Keratinocyte (primary cell): ENCODE measurements at regions not wholly inside any gene's neighbourhood (a gene's known extent, or its start where the extent isn't known, plus 50 kb on each side); places are given as distances from the start of the nearest gene placed in this dataset.
A peak's percentile ranks its signal among the peaks of the same experiment; 100 is the strongest.

ENCODE experiments used
- DNase-seq: peaks from one replicate; pipeline ENCODE4 v3.0.0-alpha.2; 2011; ENCODE audit warnings: low read depth, missing footprints, low spot score
- FAIRE-seq: peaks from 2 replicates; lab custom pipeline; 2011; peaks lifted over from hg19 to GRCh38; lab: Jason Lieb, UNC
- H2AFZ ChIP-seq: 2 replicates; pipeline ENCODE4 v1.6.0; 2012; ENCODE audit warnings: low read length, control low read depth, inconsistent platforms; ENCODE audit not compliant: control insufficient read depth
- H3K27ac ChIP-seq: 2 replicates; pipeline ENCODE4 v1.5.1; 2011; ENCODE audit warnings: low read length; ENCODE audit not compliant: control insufficient read depth, insufficient read depth
- H3K27me3 ChIP-seq: 3 replicates; pipeline ENCODE4 v1.6.0; 2011; ENCODE audit warnings: low read length; ENCODE audit not compliant: control insufficient read depth, insufficient read depth; ENCODE audit errors: extremely low read depth
- H3K36me3 ChIP-seq, 2 experiments: 2 replicates in 1 of 2; 3 replicates in 1 of 2; pipeline ENCODE4 v1.5.1; 2011; ENCODE audit warnings: low read length in 2 of 2, mild to moderate bottlenecking in 1 of 2; ENCODE audit not compliant: control insufficient read depth in 2 of 2, insufficient read depth in 2 of 2; ENCODE audit errors: extremely low read depth in 1 of 2
- H3K4me1 ChIP-seq: 3 replicates; pipeline ENCODE4 v1.5.1; 2011; ENCODE audit warnings: low read length; ENCODE audit not compliant: control insufficient read depth, insufficient read depth; ENCODE audit errors: extremely low read depth
- H3K4me2 ChIP-seq: 3 replicates; pipeline ENCODE4 v1.6.0; 2011; ENCODE audit warnings: low read depth, low read length; ENCODE audit not compliant: control insufficient read depth, insufficient read depth; ENCODE audit errors: extremely low read depth
- H3K4me3 ChIP-seq, 3 experiments: fragments of 200-600 bp in 1 of 3; sonication (generic) in 1 of 3; 2 replicates in 2 of 3; 3 replicates in 1 of 3; pipeline ENCODE4 v1.5.1; 2011 to 2016; ENCODE audit warnings: low read length in 3 of 3, mild to moderate bottlenecking in 3 of 3, control low read depth in 2 of 3, inconsistent platforms in 1 of 3, low read depth in 1 of 3, mixed read lengths in 1 of 3, mixed run types in 1 of 3, moderate library complexity in 1 of 3; ENCODE audit not compliant: control insufficient read depth in 2 of 3, insufficient read depth in 2 of 3; ENCODE audit errors: extremely low read depth in 1 of 3
- H3K79me2 ChIP-seq: 2 replicates; pipeline ENCODE4 v1.6.0; 2012; ENCODE audit warnings: low read length; ENCODE audit not compliant: control insufficient read depth, insufficient read depth
- H3K9ac ChIP-seq: 3 replicates; pipeline ENCODE4 v1.6.0; 2011; ENCODE audit warnings: low read length; ENCODE audit not compliant: control insufficient read depth, insufficient read depth; ENCODE audit errors: extremely low read depth
- H3K9me1 ChIP-seq: 3 replicates; pipeline ENCODE4 v1.6.0; 2011; ENCODE audit warnings: low read length; ENCODE audit not compliant: control insufficient read depth, insufficient read depth; ENCODE audit errors: extremely low read depth
- H3K9me3 ChIP-seq: 2 replicates; pipeline ENCODE4 v1.5.1; 2012; ENCODE audit warnings: low read depth, low read length; ENCODE audit not compliant: control insufficient read depth
- H4K20me1 ChIP-seq: 3 replicates; pipeline ENCODE4 v1.6.0; 2011; ENCODE audit warnings: low read length; ENCODE audit not compliant: control insufficient read depth, insufficient read depth; ENCODE audit errors: extremely low read depth
- CTCF ChIP-seq, 3 experiments: IDR thresholded peaks in 1 of 3; conservative IDR thresholded peaks in 1 of 3; optimal IDR thresholded peaks in 1 of 3; 2 replicates in 2 of 3; 3 replicates in 1 of 3; pipeline versions ENCODE3 to v1.5.1; 2011; ENCODE audit warnings: low read length in 3 of 3, mild to moderate bottlenecking in 3 of 3, moderate library complexity in 2 of 3, control low read depth in 1 of 3, inconsistent platforms in 1 of 3; ENCODE audit not compliant: insufficient read depth in 2 of 3; ENCODE audit errors: extremely low read depth in 1 of 3
- EZH2 ChIP-seq: IDR thresholded peaks from one replicate; pipeline ENCODE4 v1.6.1; 2012; ENCODE audit warnings: inconsistent platforms, mild to moderate bottlenecking, low read length, moderate library complexity
- dilution Hi-C: fragments of 300-500 bp; cut with MboI; formaldehyde crosslinking; loops from one replicate; pipeline ENCODE4 v1.7.0; 2020; ENCODE audit warnings: low sequenced_read_pairs; ENCODE audit not compliant: extremely low pct_ligation_motif_present

- Histone ChIP-seq H3K9ac (peak overlapping the region; percentile 52), H3K4me2 (no peak overlapping the region), H3K9me3 (no peaks in the 10 kb centered on the region), H3K9me1 (no peaks in the 10 kb centered on the region), H3K79me2 (peaks cover 5% of the 10 kb centered on the region), H2AFZ (peak overlapping the region; percentile 2), H3K4me3 (peak overlapping the region; percentile 8 to 36 (median 22)), H3K27me3 (no peaks in the 10 kb centered on the region), H3K4me1 (no peaks in the 10 kb centered on the region), H3K36me3 (no peaks in the 10 kb centered on the region), H3K27ac (no peak overlapping the region), H4K20me1 (no peaks in the 10 kb centered on the region)
- no peak for FAIRE-seq
- DNase-seq = no peak
- dilution Hi-C loops = no loop called here
- no peak for TF ChIP-seq CTCF (optimal IDR thresholded peaks at IDR 0.05 in 1 of 3, IDR thresholded peaks at IDR 0.05 in 1 of 3, conservative IDR thresholded peaks at IDR 0.05 in 1 of 3; ENCODE audit: extremely low read depth in 1 of 3, insufficient read depth in 2 of 3, low read length in 3 of 3)
- TF ChIP-seq EZH2 = no peak
These were observed 594.6 kb upstream of the ZP4 start for GRCh38 chr1:238485057-238485911.

- no peak overlapping the region for H3K27ac ChIP-seq
- no peak overlapping the region for H3K4me2 ChIP-seq
- no peak overlapping the region for H3K4me3 ChIP-seq
- H3K4me1 ChIP-seq = no peaks in the 10 kb centered on the region
- no peak for TF ChIP-seq EZH2
- TF ChIP-seq CTCF (optimal IDR thresholded peaks at IDR 0.05 in 1 of 3, IDR thresholded peaks at IDR 0.05 in 1 of 3, conservative IDR thresholded peaks at IDR 0.05 in 1 of 3; ENCODE audit: extremely low read depth in 1 of 3, insufficient read depth in 2 of 3, low read length in 3 of 3) = no peak
- FAIRE-seq (no peak), DNase-seq (no peak)
- no peak overlapping the region for H2AFZ ChIP-seq
- dilution Hi-C loops = no loop called here
- no peaks in the 10 kb centered on the region for H3K36me3 ChIP-seq
- peaks cover 5% of the 10 kb centered on the region for H3K79me2 ChIP-seq
- H3K9ac ChIP-seq = no peak overlapping the region
- H3K9me1 ChIP-seq = no peaks in the 10 kb centered on the region
- no peaks in the 10 kb centered on the region for H4K20me1 ChIP-seq
- H3K27me3 ChIP-seq = no peaks in the 10 kb centered on the region
- H3K9me3 ChIP-seq = no peaks in the 10 kb centered on the region
These were observed 593.4 kb upstream of the ZP4 start for GRCh38 chr1:238484121-238484520.
